ENCODE measurements at regions not wholly inside any gene's neighbourhood (a gene's known extent, or its start where the extent isn't known, plus 50 kb on each side); places are given as distances from the start of the nearest gene placed in this dataset.

GRCh38 chr21:19122356-19122755 is 718.8 kb upstream of the TMPRSS15 start:
- no peak for TF ChIP-seq POLR2AphosphoS5 (IDR thresholded peaks at IDR 0.05)
- no peak for TF ChIP-seq CTCF (IDR thresholded peaks at IDR 0.05 in 8 of 11, conservative IDR thresholded peaks at IDR 0.05 in 3 of 11)
- TF ChIP-seq POLR2A (IDR thresholded peaks at IDR 0.05) = no peak
